HepG2 (cell line): ENCODE measurements at regions not wholly inside any gene's neighbourhood (a gene's known extent, or its start where the extent isn't known, plus 50 kb on each side); places are given as distances from the start of the nearest gene placed in this dataset.

ENCODE experiments used
- ATAC-seq: fragments of 200-7000 bp; cut with Tn5 transposase; 3 replicates; pipeline ENCODE4 v1.9.1; 2020; ENCODE audit warnings: mild to moderate bottlenecking, moderate library complexity
- BruUV-seq: library from RNA; stranded (reverse); fragments of 400-500 nt; replicated peaks from 2 replicates; lab custom pipeline; 2021; lab: Mats Ljungman, UMichigan
- CTCF ChIA-PET: fragments of 300-600 bp; formaldehyde crosslinking; extraction: SDS; loops from one replicate; lab custom pipeline; 2021; ENCODE audit warnings: low total read pairs, inconsistent platforms, low intra/inter-chr PET ratio; lab: Yijun Ruan, JAX
- POLR2A ChIA-PET: fragments of 350-600 bp; sonication (Branson Sonifier 250); formaldehyde crosslinking; loops from one replicate; lab custom pipeline; 2020; ENCODE audit warnings: antibody characterized with exemption, inconsistent platforms; lab: Yijun Ruan, JAX
- DNase-seq: peaks from one replicate; pipeline ENCODE4 v3.0.0-alpha.2; 2015; ENCODE audit warnings: low spot score
- FAIRE-seq: peaks from 3 replicates; lab custom pipeline; 2011; peaks lifted over from hg19 to GRCh38; lab: Jason Lieb, UNC
- H2AFZ ChIP-seq: one replicate; pipeline ENCODE4 v1.6.1; 2011; ENCODE audit warnings: low read length, inconsistent platforms
- H3K27ac ChIP-seq: fragments of 300-600 bp; 3 replicates; pipeline ENCODE4 v1.8.0; 2011; ENCODE audit warnings: mixed run types, mild to moderate bottlenecking, mixed read lengths, low read length, inconsistent platforms; ENCODE audit not compliant: insufficient read depth; ENCODE audit errors: extremely low read length
- H3K27me3 ChIP-seq, 2 experiments: fragments of 200-600 bp in 1 of 2; 2 replicates in 1 of 2; 3 replicates in 1 of 2; pipeline versions ENCODE4 v1.6.0 to v1.8.0; 2011; ENCODE audit warnings: low read length in 2 of 2, mild to moderate bottlenecking in 2 of 2, moderate library complexity in 2 of 2, inconsistent platforms in 1 of 2; ENCODE audit not compliant: insufficient read depth in 2 of 2, control insufficient read depth in 1 of 2
- H3K36me3 ChIP-seq, 2 experiments: fragments of 200-600 bp in 1 of 2; replicated peaks in 1 of 2; 2 replicates in 1 of 2; 3 replicates in 1 of 2; pipeline versions ENCODE4 v1.5.1 to v1.8.0; 2011; ENCODE audit warnings: low read length in 2 of 2, inconsistent platforms in 1 of 2; ENCODE audit not compliant: insufficient read depth in 2 of 2, control insufficient read depth in 1 of 2
- H3K4me1 ChIP-seq: 2 replicates; pipeline ENCODE4 v1.5.1; 2012; ENCODE audit warnings: low read length, inconsistent platforms; ENCODE audit not compliant: insufficient read depth
- H3K4me2 ChIP-seq: 2 replicates; pipeline ENCODE4 v1.6.0; 2011; ENCODE audit warnings: low read depth, low read length, inconsistent platforms
- H3K4me3 ChIP-seq, 3 experiments: fragments of 200-600 bp in 1 of 3; sonication (generic), shearing (Covaris generic) in 1 of 3; replicated peaks in 1 of 3; 2 replicates each; pipeline ENCODE4 v1.5.1; 2011 to 2016; ENCODE audit warnings: low read length in 3 of 3, inconsistent platforms in 2 of 3, low read depth in 2 of 3, mild to moderate bottlenecking in 2 of 3, control low read depth in 1 of 3, mixed read lengths in 1 of 3; ENCODE audit not compliant: insufficient read depth in 1 of 3
- H3K79me2 ChIP-seq: one replicate; pipeline ENCODE4 v1.6.1; 2011; ENCODE audit warnings: low read length, inconsistent platforms; ENCODE audit not compliant: insufficient read depth
- H3K9ac ChIP-seq: 2 replicates; pipeline ENCODE4 v1.6.0; 2011; ENCODE audit warnings: mild to moderate bottlenecking, low read depth, low read length, inconsistent platforms; ENCODE audit not compliant: insufficient read depth
- H3K9me3 ChIP-seq: 2 replicates; pipeline ENCODE4 v1.5.1; 2012; ENCODE audit warnings: mild to moderate bottlenecking, low read length
- H4K20me1 ChIP-seq: 2 replicates; pipeline ENCODE4 v1.6.0; 2011; ENCODE audit warnings: inconsistent platforms, mild to moderate bottlenecking, low read length, moderate library complexity; ENCODE audit not compliant: insufficient read depth
- FOXK2 ChIP-seq: fragments of 450-650 bp; IDR thresholded peaks from 2 replicates; pipeline ENCODE4 v1.6.1; 2016
- IRX3 ChIP-seq: sonication (generic); formaldehyde crosslinking; IDR thresholded peaks from 2 replicates; pipeline ENCODE4 v1.8.1; 2023; ENCODE audit warnings: mild to moderate bottlenecking, low read depth, missing genetic modification reagents, borderline replicate concordance
- NCOA5 ChIP-seq: sonication (generic); formaldehyde crosslinking; IDR thresholded peaks from 2 replicates; pipeline ENCODE4 v1.4.0; 2020; ENCODE audit warnings: missing genetic modification reagents
- NKX3-1 ChIP-seq: sonication (generic); formaldehyde crosslinking; IDR thresholded peaks from 2 replicates; pipeline ENCODE4 v1.5.0; 2020; ENCODE audit warnings: missing genetic modification reagents
- PAWR ChIP-seq: sonication (generic); formaldehyde crosslinking; IDR thresholded peaks from 2 replicates; pipeline ENCODE4 v1.4.0; 2020; ENCODE audit warnings: missing genetic modification reagents, mild to moderate bottlenecking, borderline replicate concordance
- TARDBP ChIP-seq: sonication (generic); formaldehyde crosslinking; IDR thresholded peaks from 2 replicates; pipeline ENCODE4 v1.8.0; 2022; ENCODE audit warnings: mild to moderate bottlenecking, missing genetic modification reagents
- ZBTB38 ChIP-seq: sonication (generic); formaldehyde crosslinking; IDR thresholded peaks from 2 replicates; pipeline ENCODE4 v1.5.1; 2020; ENCODE audit warnings: mild to moderate bottlenecking, missing genetic modification reagents
- ZBTB7B ChIP-seq: sonication (generic); formaldehyde crosslinking; IDR thresholded peaks from 2 replicates; pipeline ENCODE4 v1.4.0; 2020; ENCODE audit warnings: missing genetic modification reagents
- ZNF34 ChIP-seq: sonication (generic); formaldehyde crosslinking; IDR thresholded peaks from 2 replicates; pipeline ENCODE4 v1.4.0; 2020; ENCODE audit warnings: mild to moderate bottlenecking, missing genetic modification reagents, borderline replicate concordance
- ZNF460 ChIP-seq: sonication (generic); formaldehyde crosslinking; IDR thresholded peaks from 2 replicates; pipeline ENCODE4 v1.5.1; 2020; ENCODE audit warnings: missing genetic modification reagents, mild to moderate bottlenecking, borderline replicate concordance
- ZNF484 ChIP-seq: sonication (generic); formaldehyde crosslinking; IDR thresholded peaks from 2 replicates; pipeline ENCODE4 v1.5.1; 2020; ENCODE audit warnings: mild to moderate bottlenecking, low read depth, missing genetic modification reagents, borderline replicate concordance
- ZNF660 ChIP-seq: sonication (generic); formaldehyde crosslinking; IDR thresholded peaks from 2 replicates; pipeline ENCODE4 v1.5.1; 2020; ENCODE audit warnings: mild to moderate bottlenecking, low read depth, missing genetic modification reagents, borderline replicate concordance
- ZNF883 ChIP-seq: sonication (generic); formaldehyde crosslinking; IDR thresholded peaks from 2 replicates; pipeline ENCODE4 v1.5.1; 2020; ENCODE audit warnings: mild to moderate bottlenecking, missing genetic modification reagents; ENCODE audit errors: not compliant biosample characterization
- WGBS: methylation state at CpG from one replicate; pipeline ENCODE4 v1.1.6; 2017; ENCODE audit warnings: low lambda C conversion rate; 5-methylcytosine and 5-hydroxymethylcytosine counted together
- in situ Hi-C: cut with HindIII; loops from 2 replicates; pipeline ENCODE4 v1.10.0; 2017; ENCODE audit warnings: low pct_unique_long_range_greater_than_20kb; ENCODE audit not compliant: extremely low pct_ligation_motif_present
- intact Hi-C: fragments of 100-400 bp; cut with micrococcal nuclease; formaldehyde crosslinking; loops from one replicate; pipeline ENCODE4 v1.10.0; 2022; ENCODE audit not compliant: unreplicated experiment
- TF ChIP-seq, protein P1 (sequence below): IDR thresholded peaks from 2 replicates; pipeline ENCODE4 v1.6.1; 2018; ENCODE audit warnings: missing genetic modification reagents, mild to moderate bottlenecking, missing compliant biosample characterization
- TF ChIP-seq, protein P2 (sequence below): sonication (generic); formaldehyde crosslinking; IDR thresholded peaks from 2 replicates; pipeline ENCODE4 v1.4.0; 2020; ENCODE audit warnings: mild to moderate bottlenecking, missing genetic modification reagents, borderline replicate concordance
- TF ChIP-seq, protein P3 (sequence below): IDR thresholded peaks from 2 replicates; pipeline ENCODE4 v1.6.1; 2016; ENCODE audit warnings: low read depth, control low read depth

DNA sequence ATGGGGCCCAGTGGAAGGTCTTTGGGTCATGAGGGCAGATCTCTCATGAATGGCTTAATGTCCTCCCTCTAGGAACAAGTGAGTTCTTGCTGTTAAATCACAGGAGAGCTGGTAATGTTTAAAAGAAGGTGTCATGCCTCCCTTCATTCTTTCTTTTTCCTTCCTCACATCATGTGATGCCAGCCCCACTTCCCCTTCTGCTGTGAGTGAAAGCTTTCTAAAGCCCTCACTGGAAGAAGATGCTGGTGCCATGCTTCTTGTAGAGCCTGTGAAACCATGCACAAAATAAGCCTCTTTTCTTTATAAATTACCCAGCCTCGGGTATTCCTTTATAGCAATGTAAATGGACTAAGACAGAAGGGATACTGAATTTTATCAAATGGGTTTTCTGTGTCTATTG is 66.1 kb upstream of the ZNF827 start:
- no peaks in the 10 kb centered on the region for H3K79me2 ChIP-seq
- H3K4me1 ChIP-seq: no peaks in the 10 kb centered on the region
- no peaks in the 10 kb centered on the region for H4K20me1 ChIP-seq
- no peak overlapping the region for H2AFZ ChIP-seq
- POLR2A ChIA-PET: no interaction called here
- no peak for FAIRE-seq
- no peak overlapping the region for H3K4me3 ChIP-seq
- no TSS peak for BruUV-seq
- in situ Hi-C loops (no loop called here), intact Hi-C loops (no loop called here)
- no peaks in the 10 kb centered on the region for H3K27me3 ChIP-seq
- TF ChIP-seq, protein P1, sequence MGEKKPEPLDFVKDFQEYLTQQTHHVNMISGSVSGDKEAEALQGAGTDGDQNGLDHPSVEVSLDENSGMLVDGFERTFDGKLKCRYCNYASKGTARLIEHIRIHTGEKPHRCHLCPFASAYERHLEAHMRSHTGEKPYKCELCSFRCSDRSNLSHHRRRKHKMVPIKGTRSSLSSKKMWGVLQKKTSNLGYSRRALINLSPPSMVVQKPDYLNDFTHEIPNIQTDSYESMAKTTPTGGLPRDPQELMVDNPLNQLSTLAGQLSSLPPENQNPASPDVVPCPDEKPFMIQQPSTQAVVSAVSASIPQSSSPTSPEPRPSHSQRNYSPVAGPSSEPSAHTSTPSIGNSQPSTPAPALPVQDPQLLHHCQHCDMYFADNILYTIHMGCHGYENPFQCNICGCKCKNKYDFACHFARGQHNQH (CRISPR knock-in tag): no peak
- TF ChIP-seq, protein P2, sequence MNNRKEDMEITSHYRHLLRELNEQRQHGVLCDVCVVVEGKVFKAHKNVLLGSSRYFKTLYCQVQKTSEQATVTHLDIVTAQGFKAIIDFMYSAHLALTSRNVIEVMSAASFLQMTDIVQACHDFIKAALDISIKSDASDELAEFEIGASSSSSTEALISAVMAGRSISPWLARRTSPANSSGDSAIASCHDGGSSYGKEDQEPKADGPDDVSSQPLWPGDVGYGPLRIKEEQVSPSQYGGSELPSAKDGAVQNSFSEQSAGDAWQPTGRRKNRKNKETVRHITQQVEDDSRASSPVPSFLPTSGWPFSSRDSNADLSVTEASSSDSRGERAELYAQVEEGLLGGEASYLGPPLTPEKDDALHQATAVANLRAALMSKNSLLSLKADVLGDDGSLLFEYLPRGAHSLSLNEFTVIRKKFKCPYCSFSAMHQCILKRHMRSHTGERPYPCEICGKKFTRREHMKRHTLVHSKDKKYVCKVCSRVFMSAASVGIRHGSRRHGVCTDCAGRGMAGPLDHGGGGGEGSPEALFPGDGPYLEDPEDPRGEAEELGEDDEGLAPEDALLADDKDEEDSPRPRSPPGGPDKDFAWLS (CRISPR knock-in tag): no peak
- no peak for TF ChIP-seq ZNF34 (CRISPR knock-in tag)
- TF ChIP-seq PAWR (CRISPR knock-in tag): no peak
- H3K4me2 ChIP-seq: no peak overlapping the region
- no peak for ATAC-seq
- no peak for DNase-seq
- 0% methylated on average over 1 of the region's 1 CpG for WGBS
- H3K27ac ChIP-seq: no peak overlapping the region
- no peaks in the 10 kb centered on the region for H3K36me3 ChIP-seq
- H3K9ac ChIP-seq: no peak overlapping the region
- no peaks in the 10 kb centered on the region for H3K9me3 ChIP-seq
- CTCF ChIA-PET: no interaction called here

DNA sequence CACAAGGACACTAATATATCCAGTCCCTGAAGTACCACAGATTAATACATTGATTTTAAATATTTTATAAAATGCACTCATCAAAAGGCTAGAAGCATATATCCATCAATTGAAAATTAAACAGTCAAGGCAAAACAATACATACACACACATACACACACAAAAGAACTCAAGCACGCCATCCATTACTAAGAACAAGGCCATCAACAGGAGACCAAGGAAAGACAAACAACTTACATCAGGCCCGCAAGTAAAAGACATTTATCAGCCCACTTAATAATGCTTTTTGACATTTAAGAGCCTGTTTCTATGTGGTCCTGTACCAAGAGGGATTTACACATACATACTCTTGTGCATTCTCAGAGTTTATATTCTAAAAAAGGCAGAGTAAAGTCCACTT is 50.0 kb upstream of the ZNF827 start:
- intact Hi-C loops (no loop called here), in situ Hi-C loops (no loop called here)
- ATAC-seq (no peak), DNase-seq (no peak), FAIRE-seq (no peak)
- no peak overlapping the region for H3K4me2 ChIP-seq
- no peak overlapping the region for H3K4me3 ChIP-seq
- 25% methylated on average over 2 of the region's 2 CpGs for WGBS
- H3K4me1 ChIP-seq: no peaks in the 10 kb centered on the region
- H3K27ac ChIP-seq: no peak overlapping the region
- H2AFZ ChIP-seq: no peak overlapping the region
- no peak overlapping the region for H3K9ac ChIP-seq
- no TSS peak for BruUV-seq
- 0 out of 5 replicates have a peak, but pooled peaks cover 0 to 3% of the 10 kb centered on the region in 2 experiments for H3K27me3 ChIP-seq
- CTCF ChIA-PET: no interaction called here
- no peaks in the 10 kb centered on the region for H3K36me3 ChIP-seq
- H4K20me1 ChIP-seq: no peaks in the 10 kb centered on the region
- no peaks in the 10 kb centered on the region for H3K79me2 ChIP-seq
- H3K9me3 ChIP-seq: no peaks in the 10 kb centered on the region
- POLR2A ChIA-PET: no interaction called here
- TF ChIP-seq IRX3 (CRISPR knock-in tag) (no peak), ZNF484 (CRISPR knock-in tag) (no peak), ZNF460 (CRISPR knock-in tag) (no peak), ZBTB38 (CRISPR knock-in tag) (no peak), ZNF660 (no peak), ZNF883 (CRISPR knock-in tag) (no peak), NCOA5 (no peak), TARDBP (no peak), FOXK2 (no peak), ZBTB7B (CRISPR knock-in tag) (no peak), NKX3-1 (CRISPR knock-in tag) (no peak)
- TF ChIP-seq, protein P3, sequence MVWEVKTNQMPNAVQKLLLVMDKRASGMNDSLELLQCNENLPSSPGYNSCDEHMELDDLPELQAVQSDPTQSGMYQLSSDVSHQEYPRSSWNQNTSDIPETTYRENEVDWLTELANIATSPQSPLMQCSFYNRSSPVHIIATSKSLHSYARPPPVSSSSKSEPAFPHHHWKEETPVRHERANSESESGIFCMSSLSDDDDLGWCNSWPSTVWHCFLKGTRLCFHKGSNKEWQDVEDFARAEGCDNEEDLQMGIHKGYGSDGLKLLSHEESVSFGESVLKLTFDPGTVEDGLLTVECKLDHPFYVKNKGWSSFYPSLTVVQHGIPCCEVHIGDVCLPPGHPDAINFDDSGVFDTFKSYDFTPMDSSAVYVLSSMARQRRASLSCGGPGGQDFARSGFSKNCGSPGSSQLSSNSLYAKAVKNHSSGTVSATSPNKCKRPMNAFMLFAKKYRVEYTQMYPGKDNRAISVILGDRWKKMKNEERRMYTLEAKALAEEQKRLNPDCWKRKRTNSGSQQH (CRISPR knock-in tag): no peak
